Progenitor cell of endocrine pancreas (in vitro differentiated cells): ENCODE measurements at regions not wholly inside any gene's neighbourhood (a gene's known extent, or its start where the extent isn't known, plus 50 kb on each side); places are given as distances from the start of the nearest gene placed in this dataset.

Experiments used
- DNase-seq: peaks from one replicate; pipeline ENCODE4 v3.0.0; 2021; ENCODE audit warnings: low spot score; ENCODE audit not compliant: unreplicated experiment
- H3K27ac Mint-ChIP-seq: 2 replicates; pipeline ENCODE4 v1.8.0; 2021; ENCODE audit warnings: mild to moderate bottlenecking, moderate library complexity, mixed read lengths
- H3K27me3 Mint-ChIP-seq: 2 replicates; pipeline ENCODE4 v1.8.0; 2021; ENCODE audit warnings: mixed read lengths
- H3K36me3 Mint-ChIP-seq: 2 replicates; pipeline ENCODE4 v1.8.0; 2022; ENCODE audit warnings: mixed read lengths; ENCODE audit not compliant: insufficient read depth
- H3K4me1 Mint-ChIP-seq: 2 replicates; pipeline ENCODE4 v1.8.0; 2021; ENCODE audit warnings: low read depth, mixed read lengths
- H3K4me3 Mint-ChIP-seq: 2 replicates; pipeline ENCODE4 v1.8.0; 2021; ENCODE audit warnings: low read depth, mild to moderate bottlenecking, moderate library complexity, mixed read lengths
- H3K9me3 Mint-ChIP-seq: 2 replicates; pipeline ENCODE4 v1.8.0; 2021; ENCODE audit warnings: low read depth, mixed read lengths
- TF ChIP-seq, protein P1 (sequence below): fragments of 200-600 bp; sonication (generic); IDR thresholded peaks from one replicate; pipeline ENCODE4 v1.5.0; 2021; ENCODE audit warnings: antibody characterized with exemption, mild to moderate bottlenecking; ENCODE audit not compliant: unreplicated experiment

GRCh38 chr12:34393086-34393820 lies 371.0 kb downstream of the ALG10 start:
- H3K27me3 Mint-ChIP-seq, result no peaks in the 10 kb centered on the region
- DNase-seq, result peak; percentile 9
- H3K9me3 Mint-ChIP-seq, result peaks cover 56% of the 10 kb centered on the region
- H3K27ac Mint-ChIP-seq, result no peak overlapping the region
- peaks cover 3% of the 10 kb centered on the region for H3K36me3 Mint-ChIP-seq
- no peak overlapping the region for H3K4me3 Mint-ChIP-seq
- no peaks in the 10 kb centered on the region for H3K4me1 Mint-ChIP-seq
- TF ChIP-seq, protein P1, sequence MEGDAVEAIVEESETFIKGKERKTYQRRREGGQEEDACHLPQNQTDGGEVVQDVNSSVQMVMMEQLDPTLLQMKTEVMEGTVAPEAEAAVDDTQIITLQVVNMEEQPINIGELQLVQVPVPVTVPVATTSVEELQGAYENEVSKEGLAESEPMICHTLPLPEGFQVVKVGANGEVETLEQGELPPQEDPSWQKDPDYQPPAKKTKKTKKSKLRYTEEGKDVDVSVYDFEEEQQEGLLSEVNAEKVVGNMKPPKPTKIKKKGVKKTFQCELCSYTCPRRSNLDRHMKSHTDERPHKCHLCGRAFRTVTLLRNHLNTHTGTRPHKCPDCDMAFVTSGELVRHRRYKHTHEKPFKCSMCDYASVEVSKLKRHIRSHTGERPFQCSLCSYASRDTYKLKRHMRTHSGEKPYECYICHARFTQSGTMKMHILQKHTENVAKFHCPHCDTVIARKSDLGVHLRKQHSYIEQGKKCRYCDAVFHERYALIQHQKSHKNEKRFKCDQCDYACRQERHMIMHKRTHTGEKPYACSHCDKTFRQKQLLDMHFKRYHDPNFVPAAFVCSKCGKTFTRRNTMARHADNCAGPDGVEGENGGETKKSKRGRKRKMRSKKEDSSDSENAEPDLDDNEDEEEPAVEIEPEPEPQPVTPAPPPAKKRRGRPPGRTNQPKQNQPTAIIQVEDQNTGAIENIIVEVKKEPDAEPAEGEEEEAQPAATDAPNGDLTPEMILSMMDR, result no peak

GRCh38 chr12:34393821-34394150 lies 371.5 kb downstream of the ALG10 start:
- Mint-ChIP-seq H3K9me3 (peaks cover 54% of the 10 kb centered on the region), H3K27ac (no peak overlapping the region), H3K36me3 (peaks cover 3% of the 10 kb centered on the region)

DNA sequence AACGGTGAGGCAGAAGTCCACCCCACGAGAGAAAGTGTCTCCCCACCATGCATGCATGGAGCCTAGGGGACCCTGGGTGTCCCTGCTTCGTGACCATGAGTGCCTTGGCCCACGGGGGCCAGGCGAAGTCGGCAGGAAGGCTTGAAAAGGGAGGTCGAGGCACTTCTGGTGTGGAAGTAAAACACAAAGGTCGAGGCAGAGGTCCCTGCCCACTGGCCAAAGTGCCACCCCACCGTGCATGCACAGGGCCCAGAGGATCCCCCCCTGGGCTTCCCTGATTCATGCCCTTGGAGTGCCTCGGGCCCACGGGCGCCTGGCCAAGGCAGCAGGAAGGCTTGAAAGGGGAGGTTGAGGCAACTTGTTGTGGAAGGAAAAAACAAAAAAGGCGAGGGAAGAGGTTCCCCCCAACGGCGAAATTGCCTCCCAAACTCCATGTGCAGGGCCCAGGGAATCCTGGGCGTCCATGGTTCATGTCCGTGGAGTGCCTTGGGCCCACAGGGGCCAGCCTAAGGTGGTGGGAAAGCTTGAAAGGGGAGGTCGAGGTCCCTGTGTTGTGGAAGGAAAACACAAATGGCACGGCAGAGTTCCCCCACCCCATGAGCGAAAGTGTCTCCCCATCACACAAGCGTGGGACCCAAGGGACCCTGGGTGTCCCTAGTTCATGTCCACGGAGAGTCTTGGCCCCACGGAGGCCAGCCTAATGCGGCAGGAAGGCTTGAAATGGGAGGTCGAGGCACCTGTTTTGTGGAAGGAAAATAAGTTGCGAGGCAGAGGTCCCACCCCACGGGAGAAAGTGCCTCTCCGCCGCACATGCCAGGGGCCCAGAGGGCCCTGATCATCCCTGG lies 372.1 kb downstream of the ALG10 start:
- peaks cover 52% of the 10 kb centered on the region for H3K9me3 Mint-ChIP-seq
- peak; percentile 8 for DNase-seq
- peaks cover 3% of the 10 kb centered on the region for H3K36me3 Mint-ChIP-seq
- no peaks in the 10 kb centered on the region for H3K4me1 Mint-ChIP-seq
- TF ChIP-seq, protein P1, result no peak
- no peak overlapping the region for H3K4me3 Mint-ChIP-seq
- H3K27me3 Mint-ChIP-seq, result no peaks in the 10 kb centered on the region
- H3K27ac Mint-ChIP-seq, result no peak overlapping the region

More at GRCh38 chr12:34393821-34394150, 371.5 kb downstream of the ALG10 start:
- Mint-ChIP-seq H3K4me1 (no peaks in the 10 kb centered on the region), H3K4me3 (no peak overlapping the region), H3K27me3 (no peaks in the 10 kb centered on the region)
- DNase-seq, result no peak
- TF ChIP-seq, protein P1, result no peak

DNA sequence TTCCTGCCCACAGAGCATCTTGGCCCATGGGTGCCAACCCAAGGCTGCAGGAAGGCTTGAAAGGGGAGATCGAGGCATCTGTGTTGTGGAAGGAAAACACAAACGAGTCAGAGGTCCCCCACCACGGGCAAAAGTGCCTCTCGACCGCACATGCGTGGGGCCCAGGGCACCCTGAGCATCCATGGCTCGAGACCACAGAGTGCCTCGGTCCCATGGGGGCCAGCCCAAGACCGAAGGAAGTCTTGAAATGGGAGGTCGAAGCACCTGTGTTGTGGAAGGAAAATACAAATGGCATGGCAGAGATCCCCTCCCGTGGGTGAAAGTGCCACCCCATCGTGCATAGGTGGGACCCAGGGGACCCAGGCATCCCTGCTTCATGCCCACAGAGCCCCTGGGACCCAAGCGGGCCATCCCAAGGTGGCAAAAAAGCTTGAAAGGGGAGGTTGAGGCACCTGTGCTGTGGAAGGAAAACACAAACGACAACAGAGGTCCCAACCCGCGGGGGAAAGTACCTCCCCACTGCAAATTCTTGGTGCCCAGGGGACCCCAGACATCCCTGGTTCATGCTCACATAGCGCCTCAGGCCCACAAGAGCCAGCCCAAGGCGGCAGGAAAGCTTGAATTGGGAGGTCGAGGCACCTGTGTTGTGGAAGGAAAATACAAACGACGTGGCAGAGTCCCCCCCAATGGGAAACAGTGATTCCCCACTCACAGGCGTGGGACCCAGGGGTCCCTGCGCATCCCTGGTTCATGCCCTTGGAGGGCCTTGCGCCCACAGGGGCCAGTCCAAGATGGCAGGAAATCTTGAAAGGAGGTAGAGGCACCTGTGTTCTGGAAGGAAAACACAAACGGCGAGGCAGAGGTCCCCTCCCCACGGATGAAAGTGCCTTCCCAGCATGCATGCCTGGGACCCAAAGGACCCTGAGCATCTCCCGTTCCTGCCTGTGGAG lies 373.0 kb downstream of the ALG10 start:
- H3K36me3 Mint-ChIP-seq, result peaks cover 3% of the 10 kb centered on the region
- peak; percentile 9 for DNase-seq
- H3K27me3 Mint-ChIP-seq, result no peaks in the 10 kb centered on the region
- TF ChIP-seq, protein P1, result no peak
- H3K27ac Mint-ChIP-seq, result no peak overlapping the region
- no peak overlapping the region for H3K4me3 Mint-ChIP-seq
- no peaks in the 10 kb centered on the region for H3K4me1 Mint-ChIP-seq
- peaks cover 52% of the 10 kb centered on the region for H3K9me3 Mint-ChIP-seq
